ENCODE measurements at regions not wholly inside any gene's neighbourhood (a gene's known extent, or its start where the extent isn't known, plus 50 kb on each side); places are given as distances from the start of the nearest gene placed in this dataset.

- TF ChIP-seq EZH2 (IDR thresholded peaks at IDR 0.05; ENCODE audit: insufficient read depth, poor library complexity, severe bottlenecking) (no peak), EZH2phosphoT487 (IDR thresholded peaks at IDR 0.05; ENCODE audit: insufficient read depth, low read depth) (no peak)
These were observed 767.4 kb downstream of the SLITRK6 start for GRCh38 chr13:85031771-85032170.
